ENCODE measurements at regions not wholly inside any gene's neighbourhood (a gene's known extent, or its start where the extent isn't known, plus 50 kb on each side); places are given as distances from the start of the nearest gene placed in this dataset.

- no peak overlapping the region for H3K4me3 ChIP-seq (ENCODE audit: low read length)
- DNase-seq (ENCODE audit: low read depth) = no peak
- TF ChIP-seq CTCF (IDR thresholded peaks at IDR 0.05; ENCODE audit: insufficient read depth, low read depth, low read length, missing control alignments) = no peak
Observed at GRCh38 chr7:155153676-155154075, 83.6 kb downstream of the HTR5A start.

- no peak for TF ChIP-seq CTCF (IDR thresholded peaks at IDR 0.05; ENCODE audit: insufficient read depth, low read depth, low read length, missing control alignments)
- H3K4me3 ChIP-seq (ENCODE audit: low read length) = no peak overlapping the region
- DNase-seq (ENCODE audit: low read depth) = no peak
Observed at GRCh38 chr7:155154586-155154985, 84.5 kb downstream of the HTR5A start.

- no peak for DNase-seq (ENCODE audit: low read depth)
- TF ChIP-seq CTCF (IDR thresholded peaks at IDR 0.05; ENCODE audit: insufficient read depth, low read depth, low read length, missing control alignments) = no peak
Observed at GRCh38 chr7:155161690-155162089, 91.6 kb downstream of the HTR5A start.

GRCh38 chr7:155162422-155162821 is 92.3 kb downstream of the HTR5A start:
- no peak for DNase-seq (ENCODE audit: low read depth)
- no peak overlapping the region for H3K4me3 ChIP-seq (ENCODE audit: low read length)
- TF ChIP-seq CTCF (IDR thresholded peaks at IDR 0.05; ENCODE audit: insufficient read depth, low read depth, low read length, missing control alignments) = no peak

More at GRCh38 chr7:155161690-155162089, 91.6 kb downstream of the HTR5A start:
- no peak overlapping the region for H3K4me3 ChIP-seq (ENCODE audit: low read length)

GRCh38 chr7:155163696-155164095 is 93.6 kb downstream of the HTR5A start:
- TF ChIP-seq CTCF (IDR thresholded peaks at IDR 0.05; ENCODE audit: insufficient read depth, low read depth, low read length, missing control alignments) = no peak
- DNase-seq (ENCODE audit: low read depth) = no peak
- H3K4me3 ChIP-seq (ENCODE audit: low read length) = no peak overlapping the region

- H3K4me3 ChIP-seq (ENCODE audit: low read length) = no peak overlapping the region
- no peak for DNase-seq (ENCODE audit: low read depth)
- no peak for TF ChIP-seq CTCF (IDR thresholded peaks at IDR 0.05; ENCODE audit: insufficient read depth, low read depth, low read length, missing control alignments)
Observed at GRCh38 chr7:155164316-155164715, 94.2 kb downstream of the HTR5A start.

- TF ChIP-seq CTCF (IDR thresholded peaks at IDR 0.05; ENCODE audit: insufficient read depth, low read depth, low read length, missing control alignments) = no peak
- H3K4me3 ChIP-seq (ENCODE audit: low read length) = no peak overlapping the region
- DNase-seq (ENCODE audit: low read depth) = peak; percentile 9
Observed at GRCh38 chr7:155166108-155166507, 96.0 kb downstream of the HTR5A start.
